Left forelimb (tissue), 1 donor: ENCODE measurements at regions not wholly inside any gene's neighbourhood (a gene's known extent, or its start where the extent isn't known, plus 50 kb on each side); places are given as distances from the start of the nearest gene placed in this dataset.

Experiments used
- DNase-seq: peaks from one replicate; pipeline ENCODE4 v3.0.0-alpha.2; 2018; ENCODE audit warnings: low spot score

GRCh38 chr6:134491477-134491876 lies 173.6 kb upstream of the SGK1 start:
- DNase-seq, result no peak

GRCh38 chr6:134482593-134483270 lies 164.8 kb upstream of the SGK1 start:
- no peak for DNase-seq

- no peak for DNase-seq
Measured at GRCh38 chr6:134481966-134482365, 164.1 kb upstream of the SGK1 start.

GRCh38 chr6:134480593-134480992 lies 162.7 kb upstream of the SGK1 start:
- DNase-seq, result no peak

- no peak for DNase-seq
Measured at GRCh38 chr6:134478764-134479399, 161.0 kb upstream of the SGK1 start.

- DNase-seq, result no peak
Measured at GRCh38 chr6:134477991-134478635, 160.2 kb upstream of the SGK1 start.

- no peak for DNase-seq
Measured at GRCh38 chr6:134474955-134475354, 157.0 kb upstream of the SGK1 start.

GRCh38 chr6:134472661-134473060 lies 154.7 kb upstream of the SGK1 start:
- no peak for DNase-seq

GRCh38 chr6:134472046-134472445 lies 154.1 kb upstream of the SGK1 start:
- no peak for DNase-seq

GRCh38 chr6:134470457-134470975 lies 152.6 kb upstream of the SGK1 start:
- DNase-seq, result no peak

- DNase-seq, result no peak
Measured at GRCh38 chr6:134469702-134470456, 152.0 kb upstream of the SGK1 start.

GRCh38 chr6:134468633-134469032 lies 150.7 kb upstream of the SGK1 start:
- no peak for DNase-seq

GRCh38 chr6:134467620-134468019 lies 149.7 kb upstream of the SGK1 start:
- DNase-seq, result no peak

- no peak for DNase-seq
Measured at GRCh38 chr6:134466771-134467525, 149.0 kb upstream of the SGK1 start.

- DNase-seq, result no peak
Measured at GRCh38 chr6:134464690-134465411, 146.9 kb upstream of the SGK1 start.

GRCh38 chr6:134458857-134459657 lies 141.1 kb upstream of the SGK1 start:
- no peak for DNase-seq

GRCh38 chr6:134457941-134458340 lies 140.0 kb upstream of the SGK1 start:
- DNase-seq, result no peak

GRCh38 chr6:134456226-134456625 lies 138.3 kb upstream of the SGK1 start:
- DNase-seq, result no peak

GRCh38 chr6:134455319-134455718 lies 137.4 kb upstream of the SGK1 start:
- DNase-seq, result no peak

- no peak for DNase-seq
Measured at GRCh38 chr6:134454794-134455193, 136.9 kb upstream of the SGK1 start.
